Peyer's patch (tissue), 4 donors: ENCODE measurements at regions not wholly inside any gene's neighbourhood (a gene's known extent, or its start where the extent isn't known, plus 50 kb on each side); places are given as distances from the start of the nearest gene placed in this dataset.

Experiments used
- DNase-seq, 3 donors: peaks; one replicate each; pipeline ENCODE4 v3.0.0-alpha.2; 2017 to 2019
- H3K27ac ChIP-seq, 4 donors: fragments of 200-600 bp; sonication (generic); one replicate each; pipeline ENCODE4 v1.5.1; 2016 to 2019
- H3K27me3 ChIP-seq, 2 donors: fragments of 200-600 bp; sonication (generic); one replicate each; pipeline ENCODE4 v1.5.1; 2019
- H3K36me3 ChIP-seq, 3 donors: fragments of 200-600 bp; sonication (generic); one replicate each; pipeline ENCODE4 v1.5.1; 2016 to 2019
- H3K4me1 ChIP-seq, 4 donors: fragments of 200-600 bp; sonication (generic); one replicate each; pipeline ENCODE4 v1.5.1; 2016 to 2019
- H3K4me3 ChIP-seq, 4 donors: fragments of 200-600 bp; sonication (generic); 1 replicate in 3 of 4; 2 replicates in 1 of 4; pipeline ENCODE4 v1.5.1; 2016 to 2019; ENCODE audit warnings: mild to moderate bottlenecking in 1 of 4
- H3K9me3 ChIP-seq, 4 donors: fragments of 200-600 bp; sonication (generic); one replicate each; pipeline ENCODE4 v1.5.1; 2016 to 2019; ENCODE audit warnings: mild to moderate bottlenecking in 1 of 4
- CTCF ChIP-seq, 6 experiments: fragments of 450-650 bp in 4 of 6; fragments of 200-600 bp in 2 of 6; sonication (generic) in 1 of 6; IDR thresholded peaks; one replicate each; pipeline ENCODE4 v1.5.1; 2017 to 2019; ENCODE audit warnings: antibody characterized with exemption in 6 of 6, mild to moderate bottlenecking in 3 of 6, moderate library complexity in 1 of 6
- POLR2A ChIP-seq, 2 donors: fragments of 450-650 bp; IDR thresholded peaks; one replicate each; pipeline ENCODE4 v1.5.1; 2017; ENCODE audit warnings: antibody characterized with exemption in 2 of 2, mild to moderate bottlenecking in 2 of 2, moderate library complexity in 2 of 2

GRCh38 chr13:62887046-62887445 is 1471.4 kb upstream of the PCDH20 start:
- Histone ChIP-seq H3K27ac (no peak overlapping the region), H3K4me3 (no peak overlapping the region), H3K36me3 (no peaks in the 10 kb centered on the region), H3K9me3 (peaks cover 0 to 10% (median 0%) of the 10 kb centered on the region in 4 donors), H3K4me1 (no peaks in the 10 kb centered on the region), H3K27me3 (no peaks in the 10 kb centered on the region)
- DNase-seq, result no peak
- TF ChIP-seq POLR2A (IDR thresholded peaks at IDR 0.05), result no peak
- no peak for TF ChIP-seq CTCF (IDR thresholded peaks at IDR 0.05)

GRCh38 chr13:62879071-62879470 is 1463.4 kb upstream of the PCDH20 start:
- no peaks in the 10 kb centered on the region for H3K27me3 ChIP-seq
- peaks cover 0 to 6% (median 0%) of the 10 kb centered on the region in 4 donors for H3K9me3 ChIP-seq
- no peak overlapping the region for H3K27ac ChIP-seq
- H3K4me1 ChIP-seq, result no peaks in the 10 kb centered on the region
- no peak overlapping the region for H3K4me3 ChIP-seq
- DNase-seq, result no peak
- H3K36me3 ChIP-seq, result no peaks in the 10 kb centered on the region
- TF ChIP-seq CTCF (IDR thresholded peaks at IDR 0.05) (no peak), POLR2A (IDR thresholded peaks at IDR 0.05) (no peak)

- no peak for TF ChIP-seq POLR2A (IDR thresholded peaks at IDR 0.05)
- no peak for TF ChIP-seq CTCF (IDR thresholded peaks at IDR 0.05)
- H3K9me3 ChIP-seq, result no peaks in the 10 kb centered on the region
- no peaks in the 10 kb centered on the region for H3K4me1 ChIP-seq
- no peak overlapping the region for H3K27ac ChIP-seq
- H3K36me3 ChIP-seq, result no peaks in the 10 kb centered on the region
- H3K27me3 ChIP-seq, result no peaks in the 10 kb centered on the region
- DNase-seq, result no peak
- no peak overlapping the region for H3K4me3 ChIP-seq
These were observed 1459.5 kb upstream of the PCDH20 start for GRCh38 chr13:62875118-62875640.

GRCh38 chr13:62850331-62850730 is 1434.7 kb upstream of the PCDH20 start:
- H3K9me3 ChIP-seq, result no peaks in the 10 kb centered on the region
- no peak for DNase-seq
- no peak overlapping the region for H3K27ac ChIP-seq
- no peaks in the 10 kb centered on the region for H3K36me3 ChIP-seq
- no peaks in the 10 kb centered on the region for H3K4me1 ChIP-seq
- H3K4me3 ChIP-seq, result no peak overlapping the region
- TF ChIP-seq POLR2A (IDR thresholded peaks at IDR 0.05), result no peak
- TF ChIP-seq CTCF (IDR thresholded peaks at IDR 0.05), result no peak
- no peaks in the 10 kb centered on the region for H3K27me3 ChIP-seq

- Histone ChIP-seq H3K4me1 (no peaks in the 10 kb centered on the region), H3K36me3 (no peaks in the 10 kb centered on the region), H3K4me3 (no peak overlapping the region), H3K9me3 (no peaks in the 10 kb centered on the region), H3K27ac (no peak overlapping the region), H3K27me3 (no peaks in the 10 kb centered on the region)
- no peak for DNase-seq
- TF ChIP-seq CTCF (IDR thresholded peaks at IDR 0.05) (no peak), POLR2A (IDR thresholded peaks at IDR 0.05) (no peak)
These were observed 1431.9 kb upstream of the PCDH20 start for GRCh38 chr13:62847520-62847919.

- Histone ChIP-seq H3K27me3 (no peaks in the 10 kb centered on the region), H3K4me3 (no peak overlapping the region), H3K4me1 (no peaks in the 10 kb centered on the region), H3K27ac (no peak overlapping the region), H3K36me3 (no peaks in the 10 kb centered on the region), H3K9me3 (no peaks in the 10 kb centered on the region)
- no peak for DNase-seq
- TF ChIP-seq CTCF (IDR thresholded peaks at IDR 0.05), result no peak
- TF ChIP-seq POLR2A (IDR thresholded peaks at IDR 0.05), result no peak
These were observed 1430.7 kb upstream of the PCDH20 start for GRCh38 chr13:62846302-62846701.
